C4-2B (cell line): ENCODE measurements at regions not wholly inside any gene's neighbourhood (a gene's known extent, or its start where the extent isn't known, plus 50 kb on each side); places are given as distances from the start of the nearest gene placed in this dataset.
"Not testable (repeated sequence)": the region's sequence is repeated elsewhere in the genome, so short reads cannot be mapped to it uniquely, and the experiment has no call there.

Experiments
- H3K27ac ChIP-seq: fragments of 450-650 bp; 2 replicates; pipeline ENCODE4 v1.5.1; 2017
- CTCF ChIP-seq: fragments of 450-650 bp; conservative IDR thresholded peaks from 2 replicates; pipeline ENCODE4 v1.5.1; 2017; ENCODE audit warnings: mild to moderate bottlenecking
- ZFX ChIP-seq: fragments of 450-650 bp; IDR thresholded peaks from 2 replicates; pipeline ENCODE4 v1.6.1; 2017

- TF ChIP-seq CTCF (no peak), ZFX (no peak)
- no peak overlapping the region for H3K27ac ChIP-seq
These were observed 323.0 kb downstream of the PLPP3 start for GRCh38 chr1:56256153-56257000.

- H3K27ac ChIP-seq, result no peak overlapping the region
- TF ChIP-seq CTCF (no peak), ZFX (no peak)
These were observed 323.7 kb downstream of the PLPP3 start for GRCh38 chr1:56255516-56256152.

GRCh38 chr1:56254130-56254529 is 325.2 kb downstream of the PLPP3 start:
- TF ChIP-seq CTCF (no peak), ZFX (no peak)
- no peak overlapping the region for H3K27ac ChIP-seq

GRCh38 chr1:56250809-56251208 is 328.6 kb downstream of the PLPP3 start:
- H3K27ac ChIP-seq, result no peak overlapping the region
- no peak for TF ChIP-seq CTCF
- no peak for TF ChIP-seq ZFX

- TF ChIP-seq ZFX (no peak), CTCF (no peak)
These were observed 330.1 kb downstream of the PLPP3 start for GRCh38 chr1:56249234-56249633.

GRCh38 chr1:56248138-56248537 is 331.2 kb downstream of the PLPP3 start:
- TF ChIP-seq ZFX (no peak), CTCF (no peak)
- H3K27ac ChIP-seq, result no peak overlapping the region

More at GRCh38 chr1:56249234-56249633, 330.1 kb downstream of the PLPP3 start:
- H3K27ac ChIP-seq, result no peak overlapping the region

GRCh38 chr1:56246726-56247125 is 332.6 kb downstream of the PLPP3 start:
- not testable (repeated sequence) for H3K27ac ChIP-seq

GRCh38 chr1:56240400-56240799 is 339.0 kb downstream of the PLPP3 start:
- TF ChIP-seq CTCF, result no peak
- TF ChIP-seq ZFX, result no peak
- H3K27ac ChIP-seq, result no peak overlapping the region
